GM23338 (cell line): ENCODE measurements at regions not wholly inside any gene's neighbourhood (a gene's known extent, or its start where the extent isn't known, plus 50 kb on each side); places are given as distances from the start of the nearest gene placed in this dataset.

ENCODE experiments used
- ATAC-seq: fragments of 200-7000 bp; cut with Tn5 transposase; 3 replicates; pipeline ENCODE4 v1.9.1; 2020
- DNase-seq: peaks from one replicate; pipeline ENCODE4 v3.0.0-alpha.2; 2015; ENCODE audit warnings: low spot score
- H2AFZ ChIP-seq: fragments of 200-600 bp; sonication (generic); 2 replicates; pipeline ENCODE4 v1.8.0; 2016; ENCODE audit warnings: antibody characterized with exemption, mild to moderate bottlenecking, moderate library complexity
- H3F3A ChIP-seq: fragments of 200-600 bp; sonication (generic); replicated peaks from 2 replicates; pipeline ENCODE4 v1.8.0; 2017; ENCODE audit warnings: antibody characterized with exemption, mixed run types, low read depth
- H3K27ac ChIP-seq: fragments of 200-600 bp; sonication (generic); 2 replicates; pipeline ENCODE4 v1.6.1; 2016; ENCODE audit warnings: low read depth
- H3K27me3 ChIP-seq: fragments of 200-600 bp; sonication (generic); 2 replicates; pipeline ENCODE4 v1.8.0; 2016; ENCODE audit warnings: mild to moderate bottlenecking, mixed run types, moderate library complexity; ENCODE audit not compliant: insufficient read depth
- H3K36me3 ChIP-seq: fragments of 200-600 bp; sonication (generic); 2 replicates; pipeline ENCODE4 v1.8.0; 2016; ENCODE audit warnings: mild to moderate bottlenecking; ENCODE audit not compliant: insufficient read depth
- H3K4me1 ChIP-seq: fragments of 200-600 bp; sonication (generic); 2 replicates; pipeline ENCODE4 v1.8.0; 2016; ENCODE audit warnings: mild to moderate bottlenecking, moderate library complexity; ENCODE audit not compliant: insufficient read depth
- H3K4me2 ChIP-seq: fragments of 200-600 bp; sonication (generic); 2 replicates; pipeline ENCODE4 v1.7.1; 2017; ENCODE audit warnings: mixed run types
- H3K4me3 ChIP-seq: fragments of 200-600 bp; sonication (generic); 2 replicates; pipeline ENCODE4 v1.6.1; 2016; ENCODE audit warnings: mixed run types
- H3K79me2 ChIP-seq: fragments of 200-600 bp; sonication (generic); replicated peaks from 2 replicates; pipeline ENCODE4 v1.8.0; 2017; ENCODE audit warnings: mild to moderate bottlenecking; ENCODE audit not compliant: insufficient read depth
- H3K9me2 ChIP-seq: fragments of 200-600 bp; sonication (generic); 2 replicates; pipeline ENCODE4 v1.8.0; 2017; ENCODE audit not compliant: insufficient read depth
- H4K20me1 ChIP-seq: fragments of 200-600 bp; sonication (generic); replicated peaks from 2 replicates; pipeline ENCODE4 v1.8.0; 2017; ENCODE audit warnings: mild to moderate bottlenecking; ENCODE audit not compliant: insufficient read depth
- H3K27ac Mint-ChIP-seq: 2 replicates; pipeline ENCODE4 v1.8.0; 2020; ENCODE audit warnings: inconsistent platforms, mild to moderate bottlenecking, moderate library complexity, mixed read lengths
- H3K27me3 Mint-ChIP-seq: 3 replicates; pipeline ENCODE4 v1.8.0; 2022; ENCODE audit warnings: low read depth, mild to moderate bottlenecking, moderate library complexity, mixed read lengths, inconsistent platforms; ENCODE audit not compliant: insufficient read depth, poor library complexity
- H3K36me3 Mint-ChIP-seq: 3 replicates; pipeline ENCODE4 v1.8.0; 2021; ENCODE audit warnings: low read depth, mild to moderate bottlenecking, inconsistent platforms, moderate library complexity, mixed read lengths
- H3K4me1 Mint-ChIP-seq: 3 replicates; pipeline ENCODE4 v1.8.0; 2020; ENCODE audit warnings: mild to moderate bottlenecking, inconsistent platforms, mixed read lengths
- H3K4me3 Mint-ChIP-seq: 3 replicates; pipeline ENCODE4 v1.8.0; 2021; ENCODE audit warnings: moderate library complexity, mild to moderate bottlenecking, inconsistent platforms, mixed read lengths
- H3K9me3 Mint-ChIP-seq: 3 replicates; pipeline ENCODE4 v1.8.0; 2020; ENCODE audit warnings: moderate library complexity, mild to moderate bottlenecking, inconsistent platforms, mixed read lengths
- CREB1 ChIP-seq: fragments of 250-450 bp; sonication (Bioruptor Pico); IDR thresholded peaks from 2 replicates; pipeline ENCODE4 v1.5.0; 2020; ENCODE audit warnings: low read depth, mild to moderate bottlenecking, moderate library complexity
- EZH2 ChIP-seq: fragments of 200-600 bp; sonication (generic); IDR thresholded peaks from one replicate; pipeline ENCODE4 v1.8.0; 2017; ENCODE audit warnings: antibody characterized with exemption, mild to moderate bottlenecking, low read depth; ENCODE audit not compliant: unreplicated experiment
- EZH2phosphoT487 ChIP-seq: fragments of 200-600 bp; sonication (generic); IDR thresholded peaks from one replicate; pipeline ENCODE4 v1.8.1; 2018; ENCODE audit warnings: antibody characterized with exemption; ENCODE audit not compliant: unreplicated experiment
- JUNB ChIP-seq: IDR thresholded peaks from one replicate; pipeline ENCODE4 v1.6.1; 2016; ENCODE audit warnings: antibody characterized with exemption; ENCODE audit not compliant: unreplicated experiment
- NANOG ChIP-seq: IDR thresholded peaks from 2 replicates; pipeline ENCODE4 v1.6.1; 2016; ENCODE audit warnings: antibody characterized with exemption, borderline replicate concordance
- POLR2AphosphoS5 ChIP-seq: IDR thresholded peaks from 2 replicates; pipeline ENCODE4 v1.6.1; 2016; ENCODE audit warnings: antibody characterized with exemption, low read depth
- STAT1 ChIP-seq: IDR thresholded peaks from one replicate; pipeline ENCODE4 v1.6.1; 2016; ENCODE audit warnings: antibody characterized with exemption; ENCODE audit not compliant: unreplicated experiment
- ZNF114 ChIP-seq: fragments of 250-450 bp; sonication (Bioruptor Pico); IDR thresholded peaks from 2 replicates; pipeline ENCODE4 v1.5.0; 2020; ENCODE audit warnings: mild to moderate bottlenecking, moderate library complexity
- ZNF331 ChIP-seq: fragments of 250-450 bp; sonication (Bioruptor Pico); IDR thresholded peaks from 2 replicates; pipeline ENCODE4 v1.5.0; 2020; ENCODE audit warnings: low read depth, mild to moderate bottlenecking, moderate library complexity
- TF ChIP-seq, protein P1 (sequence below): IDR thresholded peaks from 2 replicates; pipeline ENCODE4 v1.6.1; 2016; ENCODE audit warnings: antibody characterized with exemption
- TF ChIP-seq, protein P2 (sequence below): IDR thresholded peaks from one replicate; pipeline ENCODE4 v1.6.1; 2018; ENCODE audit warnings: antibody characterized with exemption; ENCODE audit not compliant: unreplicated experiment

DNA sequence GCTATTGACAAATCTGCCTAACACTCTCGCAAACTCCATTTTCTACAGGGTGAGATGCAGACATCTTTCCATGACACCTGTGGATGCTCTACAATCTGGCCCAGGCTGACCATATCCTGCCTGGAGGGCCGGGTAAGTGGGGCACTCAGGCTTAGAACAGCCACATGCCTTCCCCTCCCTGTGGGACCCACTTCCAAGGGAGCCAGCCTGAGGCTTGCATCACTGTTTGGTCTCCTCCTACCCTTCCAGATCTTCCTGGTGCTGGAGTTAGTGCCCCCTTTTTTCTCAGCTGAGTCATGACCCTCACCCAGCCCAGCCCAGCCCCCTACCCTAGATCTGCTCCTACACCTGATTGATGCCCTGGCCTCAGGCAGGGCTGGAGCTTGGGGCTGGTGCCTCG is 62.0 kb upstream of the KCNK12 start:
- Histone ChIP-seq H3K36me3 (no peaks in the 10 kb centered on the region), H3F3A (no peaks in the 10 kb centered on the region; the same call in 1 of the 2 replicates), H4K20me1 (no peaks in the 10 kb centered on the region), H3K27me3 (0 out of 2 replicates have a peak, but pooled peaks cover 5% of the 10 kb centered on the region), H3K9me2 (peaks cover 4% of the 10 kb centered on the region; the same call in 1 of the 2 replicates), H3K4me3 (no peak overlapping the region), H3K4me2 (no peak overlapping the region), H2AFZ (no peak overlapping the region), H3K27ac (no peak overlapping the region), H3K4me1 (peaks cover 27% of the 10 kb centered on the region), H3K79me2 (no peaks in the 10 kb centered on the region)
- Mint-ChIP-seq H3K4me1 (peaks cover 44% of the 10 kb centered on the region), H3K9me3 (no peaks in the 10 kb centered on the region; the same call in 2 of the 3 replicates), H3K27me3 (peaks cover 7% of the 10 kb centered on the region), H3K27ac (no peak overlapping the region), H3K36me3 (no peaks in the 10 kb centered on the region; the same call in 1 of the 3 replicates), H3K4me3 (no peak overlapping the region)
- ATAC-seq, result no peak
- TF ChIP-seq JUNB, result no peak
- TF ChIP-seq STAT1, result no peak
- no peak for TF ChIP-seq POLR2AphosphoS5
- TF ChIP-seq NANOG, result no peak
- TF ChIP-seq, protein P1, sequence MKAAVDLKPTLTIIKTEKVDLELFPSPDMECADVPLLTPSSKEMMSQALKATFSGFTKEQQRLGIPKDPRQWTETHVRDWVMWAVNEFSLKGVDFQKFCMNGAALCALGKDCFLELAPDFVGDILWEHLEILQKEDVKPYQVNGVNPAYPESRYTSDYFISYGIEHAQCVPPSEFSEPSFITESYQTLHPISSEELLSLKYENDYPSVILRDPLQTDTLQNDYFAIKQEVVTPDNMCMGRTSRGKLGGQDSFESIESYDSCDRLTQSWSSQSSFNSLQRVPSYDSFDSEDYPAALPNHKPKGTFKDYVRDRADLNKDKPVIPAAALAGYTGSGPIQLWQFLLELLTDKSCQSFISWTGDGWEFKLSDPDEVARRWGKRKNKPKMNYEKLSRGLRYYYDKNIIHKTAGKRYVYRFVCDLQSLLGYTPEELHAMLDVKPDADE, result no peak
- no peak for TF ChIP-seq EZH2phosphoT487
- no peak for TF ChIP-seq ZNF114 (CRISPR knock-in tag)
- TF ChIP-seq, protein P2, sequence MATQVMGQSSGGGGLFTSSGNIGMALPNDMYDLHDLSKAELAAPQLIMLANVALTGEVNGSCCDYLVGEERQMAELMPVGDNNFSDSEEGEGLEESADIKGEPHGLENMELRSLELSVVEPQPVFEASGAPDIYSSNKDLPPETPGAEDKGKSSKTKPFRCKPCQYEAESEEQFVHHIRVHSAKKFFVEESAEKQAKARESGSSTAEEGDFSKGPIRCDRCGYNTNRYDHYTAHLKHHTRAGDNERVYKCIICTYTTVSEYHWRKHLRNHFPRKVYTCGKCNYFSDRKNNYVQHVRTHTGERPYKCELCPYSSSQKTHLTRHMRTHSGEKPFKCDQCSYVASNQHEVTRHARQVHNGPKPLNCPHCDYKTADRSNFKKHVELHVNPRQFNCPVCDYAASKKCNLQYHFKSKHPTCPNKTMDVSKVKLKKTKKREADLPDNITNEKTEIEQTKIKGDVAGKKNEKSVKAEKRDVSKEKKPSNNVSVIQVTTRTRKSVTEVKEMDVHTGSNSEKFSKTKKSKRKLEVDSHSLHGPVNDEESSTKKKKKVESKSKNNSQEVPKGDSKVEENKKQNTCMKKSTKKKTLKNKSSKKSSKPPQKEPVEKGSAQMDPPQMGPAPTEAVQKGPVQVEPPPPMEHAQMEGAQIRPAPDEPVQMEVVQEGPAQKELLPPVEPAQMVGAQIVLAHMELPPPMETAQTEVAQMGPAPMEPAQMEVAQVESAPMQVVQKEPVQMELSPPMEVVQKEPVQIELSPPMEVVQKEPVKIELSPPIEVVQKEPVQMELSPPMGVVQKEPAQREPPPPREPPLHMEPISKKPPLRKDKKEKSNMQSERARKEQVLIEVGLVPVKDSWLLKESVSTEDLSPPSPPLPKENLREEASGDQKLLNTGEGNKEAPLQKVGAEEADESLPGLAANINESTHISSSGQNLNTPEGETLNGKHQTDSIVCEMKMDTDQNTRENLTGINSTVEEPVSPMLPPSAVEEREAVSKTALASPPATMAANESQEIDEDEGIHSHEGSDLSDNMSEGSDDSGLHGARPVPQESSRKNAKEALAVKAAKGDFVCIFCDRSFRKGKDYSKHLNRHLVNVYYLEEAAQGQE, result no peak
- TF ChIP-seq ZNF331 (CRISPR knock-in tag), result no peak
- no peak for DNase-seq

DNA sequence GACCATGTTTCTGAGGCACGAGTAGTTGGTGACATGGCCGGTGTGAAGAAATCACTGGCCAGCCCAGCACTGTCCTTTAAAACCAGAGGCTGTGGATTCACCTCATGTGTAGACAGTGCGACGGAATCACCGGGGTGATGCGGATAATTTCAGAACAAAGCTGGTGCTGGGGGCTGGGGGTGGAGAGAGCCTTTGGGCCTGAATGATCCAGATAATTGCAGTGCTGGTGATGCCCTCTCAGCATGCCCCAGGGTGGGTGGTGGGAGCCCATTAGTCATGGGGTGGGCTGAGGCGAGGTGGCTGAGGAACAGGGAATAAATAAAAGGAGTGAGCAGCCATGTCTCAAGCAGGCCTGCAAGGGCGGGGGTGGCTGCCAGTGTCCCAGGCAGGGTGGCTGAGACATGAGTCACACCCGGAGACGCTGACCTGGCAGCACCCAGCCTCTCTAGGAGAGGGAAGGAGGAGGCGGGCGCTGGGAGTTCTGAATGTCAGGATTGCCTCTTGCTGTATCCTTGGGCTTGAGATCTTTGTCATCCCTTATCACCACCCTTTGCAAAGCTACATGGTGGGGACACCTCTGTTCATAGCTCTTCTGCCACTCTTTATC is 61.1 kb upstream of the KCNK12 start:
- H3K4me1 Mint-ChIP-seq, result peaks cover 35% of the 10 kb centered on the region
- Histone ChIP-seq H3F3A (no peaks in the 10 kb centered on the region), H3K4me3 (no peak overlapping the region), H3K27me3 (0 out of 2 replicates have a peak, but pooled peaks cover 5% of the 10 kb centered on the region), H4K20me1 (no peaks in the 10 kb centered on the region), H3K4me2 (no peak overlapping the region), H3K79me2 (no peaks in the 10 kb centered on the region), H2AFZ (no peak overlapping the region), H3K36me3 (no peaks in the 10 kb centered on the region), H3K4me1 (peaks cover 22% of the 10 kb centered on the region), H3K27ac (no peak overlapping the region), H3K9me2 (peaks cover 5% of the 10 kb centered on the region; the same call in 1 of the 2 replicates)
- DNase-seq (no peak), ATAC-seq (no peak)
- H3K9me3 Mint-ChIP-seq, result no peaks in the 10 kb centered on the region; the same call in 2 of the 3 replicates
- H3K27me3 Mint-ChIP-seq, result peaks cover 10% of the 10 kb centered on the region
- H3K4me3 Mint-ChIP-seq, result no peak overlapping the region
- H3K36me3 Mint-ChIP-seq, result peaks cover 3% of the 10 kb centered on the region; the same call in 1 of the 3 replicates
- H3K27ac Mint-ChIP-seq, result no peak overlapping the region
- TF ChIP-seq JUNB (no peak), CREB1 (CRISPR knock-in tag) (no peak), EZH2 (no peak)
- TF ChIP-seq, protein P2, result no peak
- TF ChIP-seq, protein P1, result no peak
